GM23338 (cell line): ENCODE measurements at regions not wholly inside any gene's neighbourhood (a gene's known extent, or its start where the extent isn't known, plus 50 kb on each side); places are given as distances from the start of the nearest gene placed in this dataset.

Source experiments
- ATAC-seq: fragments of 200-7000 bp; cut with Tn5 transposase; 3 replicates; pipeline ENCODE4 v1.9.1; 2020
- DNase-seq: peaks from one replicate; pipeline ENCODE4 v3.0.0-alpha.2; 2015; ENCODE audit warnings: low spot score
- H2AFZ ChIP-seq: fragments of 200-600 bp; sonication (generic); 2 replicates; pipeline ENCODE4 v1.8.0; 2016; ENCODE audit warnings: antibody characterized with exemption, mild to moderate bottlenecking, moderate library complexity
- H3F3A ChIP-seq: fragments of 200-600 bp; sonication (generic); replicated peaks from 2 replicates; pipeline ENCODE4 v1.8.0; 2017; ENCODE audit warnings: antibody characterized with exemption, mixed run types, low read depth
- H3K27ac ChIP-seq: fragments of 200-600 bp; sonication (generic); 2 replicates; pipeline ENCODE4 v1.6.1; 2016; ENCODE audit warnings: low read depth
- H3K27me3 ChIP-seq: fragments of 200-600 bp; sonication (generic); 2 replicates; pipeline ENCODE4 v1.8.0; 2016; ENCODE audit warnings: mild to moderate bottlenecking, mixed run types, moderate library complexity; ENCODE audit not compliant: insufficient read depth
- H3K36me3 ChIP-seq: fragments of 200-600 bp; sonication (generic); 2 replicates; pipeline ENCODE4 v1.8.0; 2016; ENCODE audit warnings: mild to moderate bottlenecking; ENCODE audit not compliant: insufficient read depth
- H3K4me1 ChIP-seq: fragments of 200-600 bp; sonication (generic); 2 replicates; pipeline ENCODE4 v1.8.0; 2016; ENCODE audit warnings: mild to moderate bottlenecking, moderate library complexity; ENCODE audit not compliant: insufficient read depth
- H3K4me2 ChIP-seq: fragments of 200-600 bp; sonication (generic); 2 replicates; pipeline ENCODE4 v1.7.1; 2017; ENCODE audit warnings: mixed run types
- H3K4me3 ChIP-seq: fragments of 200-600 bp; sonication (generic); 2 replicates; pipeline ENCODE4 v1.6.1; 2016; ENCODE audit warnings: mixed run types
- H3K79me2 ChIP-seq: fragments of 200-600 bp; sonication (generic); replicated peaks from 2 replicates; pipeline ENCODE4 v1.8.0; 2017; ENCODE audit warnings: mild to moderate bottlenecking; ENCODE audit not compliant: insufficient read depth
- H3K9me2 ChIP-seq: fragments of 200-600 bp; sonication (generic); 2 replicates; pipeline ENCODE4 v1.8.0; 2017; ENCODE audit not compliant: insufficient read depth
- H4K20me1 ChIP-seq: fragments of 200-600 bp; sonication (generic); replicated peaks from 2 replicates; pipeline ENCODE4 v1.8.0; 2017; ENCODE audit warnings: mild to moderate bottlenecking; ENCODE audit not compliant: insufficient read depth
- H3K27ac Mint-ChIP-seq: 2 replicates; pipeline ENCODE4 v1.8.0; 2020; ENCODE audit warnings: inconsistent platforms, mild to moderate bottlenecking, moderate library complexity, mixed read lengths
- H3K27me3 Mint-ChIP-seq: 3 replicates; pipeline ENCODE4 v1.8.0; 2022; ENCODE audit warnings: low read depth, mild to moderate bottlenecking, moderate library complexity, mixed read lengths, inconsistent platforms; ENCODE audit not compliant: insufficient read depth, poor library complexity
- H3K36me3 Mint-ChIP-seq: 3 replicates; pipeline ENCODE4 v1.8.0; 2021; ENCODE audit warnings: low read depth, mild to moderate bottlenecking, inconsistent platforms, moderate library complexity, mixed read lengths
- H3K4me1 Mint-ChIP-seq: 3 replicates; pipeline ENCODE4 v1.8.0; 2020; ENCODE audit warnings: mild to moderate bottlenecking, inconsistent platforms, mixed read lengths
- H3K4me3 Mint-ChIP-seq: 3 replicates; pipeline ENCODE4 v1.8.0; 2021; ENCODE audit warnings: moderate library complexity, mild to moderate bottlenecking, inconsistent platforms, mixed read lengths
- H3K9me3 Mint-ChIP-seq: 3 replicates; pipeline ENCODE4 v1.8.0; 2020; ENCODE audit warnings: moderate library complexity, mild to moderate bottlenecking, inconsistent platforms, mixed read lengths
- CREB1 ChIP-seq: fragments of 250-450 bp; sonication (Bioruptor Pico); IDR thresholded peaks from 2 replicates; pipeline ENCODE4 v1.5.0; 2020; ENCODE audit warnings: low read depth, mild to moderate bottlenecking, moderate library complexity
- EZH2 ChIP-seq: fragments of 200-600 bp; sonication (generic); IDR thresholded peaks from one replicate; pipeline ENCODE4 v1.8.0; 2017; ENCODE audit warnings: antibody characterized with exemption, mild to moderate bottlenecking, low read depth; ENCODE audit not compliant: unreplicated experiment
- EZH2phosphoT487 ChIP-seq: fragments of 200-600 bp; sonication (generic); IDR thresholded peaks from one replicate; pipeline ENCODE4 v1.8.1; 2018; ENCODE audit warnings: antibody characterized with exemption; ENCODE audit not compliant: unreplicated experiment
- JUNB ChIP-seq: IDR thresholded peaks from one replicate; pipeline ENCODE4 v1.6.1; 2016; ENCODE audit warnings: antibody characterized with exemption; ENCODE audit not compliant: unreplicated experiment
- NANOG ChIP-seq: IDR thresholded peaks from 2 replicates; pipeline ENCODE4 v1.6.1; 2016; ENCODE audit warnings: antibody characterized with exemption, borderline replicate concordance
- STAT1 ChIP-seq: IDR thresholded peaks from one replicate; pipeline ENCODE4 v1.6.1; 2016; ENCODE audit warnings: antibody characterized with exemption; ENCODE audit not compliant: unreplicated experiment
- ZNF114 ChIP-seq: fragments of 250-450 bp; sonication (Bioruptor Pico); IDR thresholded peaks from 2 replicates; pipeline ENCODE4 v1.5.0; 2020; ENCODE audit warnings: mild to moderate bottlenecking, moderate library complexity
- ZNF331 ChIP-seq: fragments of 250-450 bp; sonication (Bioruptor Pico); IDR thresholded peaks from 2 replicates; pipeline ENCODE4 v1.5.0; 2020; ENCODE audit warnings: low read depth, mild to moderate bottlenecking, moderate library complexity
- TF ChIP-seq, protein P1 (sequence below): IDR thresholded peaks from 2 replicates; pipeline ENCODE4 v1.6.1; 2016; ENCODE audit warnings: antibody characterized with exemption
- TF ChIP-seq, protein P2 (sequence below), 2 experiments: fragments of 200-600 bp in 1 of 2; sonication (generic) in 1 of 2; conservative IDR thresholded peaks; 2 replicates each; pipeline versions ENCODE4 v1.5.1 to v1.6.1; 2016 to 2017; ENCODE audit warnings: antibody characterized with exemption in 2 of 2, low read depth in 2 of 2, mild to moderate bottlenecking in 2 of 2, moderate library complexity in 1 of 2
- TF ChIP-seq, protein P3 (sequence below): fragments of 250-450 bp; sonication (Bioruptor Pico); IDR thresholded peaks from 2 replicates; pipeline ENCODE4 v1.5.0; 2020; ENCODE audit warnings: mild to moderate bottlenecking, moderate library complexity

DNA sequence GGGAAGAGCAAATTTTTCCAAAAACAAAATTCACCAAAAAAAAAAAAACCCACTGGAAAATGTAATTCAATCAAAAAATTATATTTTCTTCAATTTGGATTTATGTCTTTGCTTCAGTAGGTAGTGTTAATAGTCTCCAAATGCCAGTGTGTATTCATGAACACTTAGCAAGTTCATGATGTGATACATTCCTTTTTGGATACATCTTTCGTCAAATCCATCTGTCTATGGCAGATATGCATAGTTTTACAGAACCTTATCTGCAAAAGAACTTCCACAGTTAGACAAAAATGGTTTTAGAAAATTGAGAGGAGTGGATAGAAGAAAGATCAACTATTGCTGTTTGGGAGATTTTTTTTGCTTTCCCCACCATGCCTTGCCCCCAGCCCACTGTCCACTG lies 214.6 kb downstream of the DEPDC1B start:
- H3K27ac Mint-ChIP-seq: no peak overlapping the region

More for the DNA sequence above, 214.6 kb downstream of the DEPDC1B start:
- Mint-ChIP-seq H3K4me1 (no peaks in the 10 kb centered on the region), H3K27me3 (no peaks in the 10 kb centered on the region), H3K4me3 (no peak overlapping the region), H3K36me3 (no peaks in the 10 kb centered on the region), H3K9me3 (no peaks in the 10 kb centered on the region)
- Histone ChIP-seq H3K27me3 (no peaks in the 10 kb centered on the region), H3K36me3 (no peaks in the 10 kb centered on the region), H2AFZ (no peak overlapping the region), H3K4me2 (no peak overlapping the region), H3K79me2 (no peaks in the 10 kb centered on the region), H3K9me2 (no peaks in the 10 kb centered on the region), H3K27ac (no peak overlapping the region), H3K4me1 (no peaks in the 10 kb centered on the region), H3K4me3 (no peak overlapping the region), H4K20me1 (no peaks in the 10 kb centered on the region), H3F3A (no peaks in the 10 kb centered on the region)
- DNase-seq (no peak), ATAC-seq (no peak)
- TF ChIP-seq EZH2 (no peak), JUNB (no peak), ZNF331 (CRISPR knock-in tag) (no peak), EZH2phosphoT487 (no peak), ZNF114 (no peak), CREB1 (CRISPR knock-in tag) (no peak), NANOG (no peak), STAT1 (no peak)
- TF ChIP-seq, protein P1, sequence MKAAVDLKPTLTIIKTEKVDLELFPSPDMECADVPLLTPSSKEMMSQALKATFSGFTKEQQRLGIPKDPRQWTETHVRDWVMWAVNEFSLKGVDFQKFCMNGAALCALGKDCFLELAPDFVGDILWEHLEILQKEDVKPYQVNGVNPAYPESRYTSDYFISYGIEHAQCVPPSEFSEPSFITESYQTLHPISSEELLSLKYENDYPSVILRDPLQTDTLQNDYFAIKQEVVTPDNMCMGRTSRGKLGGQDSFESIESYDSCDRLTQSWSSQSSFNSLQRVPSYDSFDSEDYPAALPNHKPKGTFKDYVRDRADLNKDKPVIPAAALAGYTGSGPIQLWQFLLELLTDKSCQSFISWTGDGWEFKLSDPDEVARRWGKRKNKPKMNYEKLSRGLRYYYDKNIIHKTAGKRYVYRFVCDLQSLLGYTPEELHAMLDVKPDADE: no peak
- TF ChIP-seq, protein P2, sequence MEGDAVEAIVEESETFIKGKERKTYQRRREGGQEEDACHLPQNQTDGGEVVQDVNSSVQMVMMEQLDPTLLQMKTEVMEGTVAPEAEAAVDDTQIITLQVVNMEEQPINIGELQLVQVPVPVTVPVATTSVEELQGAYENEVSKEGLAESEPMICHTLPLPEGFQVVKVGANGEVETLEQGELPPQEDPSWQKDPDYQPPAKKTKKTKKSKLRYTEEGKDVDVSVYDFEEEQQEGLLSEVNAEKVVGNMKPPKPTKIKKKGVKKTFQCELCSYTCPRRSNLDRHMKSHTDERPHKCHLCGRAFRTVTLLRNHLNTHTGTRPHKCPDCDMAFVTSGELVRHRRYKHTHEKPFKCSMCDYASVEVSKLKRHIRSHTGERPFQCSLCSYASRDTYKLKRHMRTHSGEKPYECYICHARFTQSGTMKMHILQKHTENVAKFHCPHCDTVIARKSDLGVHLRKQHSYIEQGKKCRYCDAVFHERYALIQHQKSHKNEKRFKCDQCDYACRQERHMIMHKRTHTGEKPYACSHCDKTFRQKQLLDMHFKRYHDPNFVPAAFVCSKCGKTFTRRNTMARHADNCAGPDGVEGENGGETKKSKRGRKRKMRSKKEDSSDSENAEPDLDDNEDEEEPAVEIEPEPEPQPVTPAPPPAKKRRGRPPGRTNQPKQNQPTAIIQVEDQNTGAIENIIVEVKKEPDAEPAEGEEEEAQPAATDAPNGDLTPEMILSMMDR (conservative IDR thresholded peaks at IDR 0.05; ENCODE audit: low read depth in 2 of 2): no peak
- TF ChIP-seq, protein P3, sequence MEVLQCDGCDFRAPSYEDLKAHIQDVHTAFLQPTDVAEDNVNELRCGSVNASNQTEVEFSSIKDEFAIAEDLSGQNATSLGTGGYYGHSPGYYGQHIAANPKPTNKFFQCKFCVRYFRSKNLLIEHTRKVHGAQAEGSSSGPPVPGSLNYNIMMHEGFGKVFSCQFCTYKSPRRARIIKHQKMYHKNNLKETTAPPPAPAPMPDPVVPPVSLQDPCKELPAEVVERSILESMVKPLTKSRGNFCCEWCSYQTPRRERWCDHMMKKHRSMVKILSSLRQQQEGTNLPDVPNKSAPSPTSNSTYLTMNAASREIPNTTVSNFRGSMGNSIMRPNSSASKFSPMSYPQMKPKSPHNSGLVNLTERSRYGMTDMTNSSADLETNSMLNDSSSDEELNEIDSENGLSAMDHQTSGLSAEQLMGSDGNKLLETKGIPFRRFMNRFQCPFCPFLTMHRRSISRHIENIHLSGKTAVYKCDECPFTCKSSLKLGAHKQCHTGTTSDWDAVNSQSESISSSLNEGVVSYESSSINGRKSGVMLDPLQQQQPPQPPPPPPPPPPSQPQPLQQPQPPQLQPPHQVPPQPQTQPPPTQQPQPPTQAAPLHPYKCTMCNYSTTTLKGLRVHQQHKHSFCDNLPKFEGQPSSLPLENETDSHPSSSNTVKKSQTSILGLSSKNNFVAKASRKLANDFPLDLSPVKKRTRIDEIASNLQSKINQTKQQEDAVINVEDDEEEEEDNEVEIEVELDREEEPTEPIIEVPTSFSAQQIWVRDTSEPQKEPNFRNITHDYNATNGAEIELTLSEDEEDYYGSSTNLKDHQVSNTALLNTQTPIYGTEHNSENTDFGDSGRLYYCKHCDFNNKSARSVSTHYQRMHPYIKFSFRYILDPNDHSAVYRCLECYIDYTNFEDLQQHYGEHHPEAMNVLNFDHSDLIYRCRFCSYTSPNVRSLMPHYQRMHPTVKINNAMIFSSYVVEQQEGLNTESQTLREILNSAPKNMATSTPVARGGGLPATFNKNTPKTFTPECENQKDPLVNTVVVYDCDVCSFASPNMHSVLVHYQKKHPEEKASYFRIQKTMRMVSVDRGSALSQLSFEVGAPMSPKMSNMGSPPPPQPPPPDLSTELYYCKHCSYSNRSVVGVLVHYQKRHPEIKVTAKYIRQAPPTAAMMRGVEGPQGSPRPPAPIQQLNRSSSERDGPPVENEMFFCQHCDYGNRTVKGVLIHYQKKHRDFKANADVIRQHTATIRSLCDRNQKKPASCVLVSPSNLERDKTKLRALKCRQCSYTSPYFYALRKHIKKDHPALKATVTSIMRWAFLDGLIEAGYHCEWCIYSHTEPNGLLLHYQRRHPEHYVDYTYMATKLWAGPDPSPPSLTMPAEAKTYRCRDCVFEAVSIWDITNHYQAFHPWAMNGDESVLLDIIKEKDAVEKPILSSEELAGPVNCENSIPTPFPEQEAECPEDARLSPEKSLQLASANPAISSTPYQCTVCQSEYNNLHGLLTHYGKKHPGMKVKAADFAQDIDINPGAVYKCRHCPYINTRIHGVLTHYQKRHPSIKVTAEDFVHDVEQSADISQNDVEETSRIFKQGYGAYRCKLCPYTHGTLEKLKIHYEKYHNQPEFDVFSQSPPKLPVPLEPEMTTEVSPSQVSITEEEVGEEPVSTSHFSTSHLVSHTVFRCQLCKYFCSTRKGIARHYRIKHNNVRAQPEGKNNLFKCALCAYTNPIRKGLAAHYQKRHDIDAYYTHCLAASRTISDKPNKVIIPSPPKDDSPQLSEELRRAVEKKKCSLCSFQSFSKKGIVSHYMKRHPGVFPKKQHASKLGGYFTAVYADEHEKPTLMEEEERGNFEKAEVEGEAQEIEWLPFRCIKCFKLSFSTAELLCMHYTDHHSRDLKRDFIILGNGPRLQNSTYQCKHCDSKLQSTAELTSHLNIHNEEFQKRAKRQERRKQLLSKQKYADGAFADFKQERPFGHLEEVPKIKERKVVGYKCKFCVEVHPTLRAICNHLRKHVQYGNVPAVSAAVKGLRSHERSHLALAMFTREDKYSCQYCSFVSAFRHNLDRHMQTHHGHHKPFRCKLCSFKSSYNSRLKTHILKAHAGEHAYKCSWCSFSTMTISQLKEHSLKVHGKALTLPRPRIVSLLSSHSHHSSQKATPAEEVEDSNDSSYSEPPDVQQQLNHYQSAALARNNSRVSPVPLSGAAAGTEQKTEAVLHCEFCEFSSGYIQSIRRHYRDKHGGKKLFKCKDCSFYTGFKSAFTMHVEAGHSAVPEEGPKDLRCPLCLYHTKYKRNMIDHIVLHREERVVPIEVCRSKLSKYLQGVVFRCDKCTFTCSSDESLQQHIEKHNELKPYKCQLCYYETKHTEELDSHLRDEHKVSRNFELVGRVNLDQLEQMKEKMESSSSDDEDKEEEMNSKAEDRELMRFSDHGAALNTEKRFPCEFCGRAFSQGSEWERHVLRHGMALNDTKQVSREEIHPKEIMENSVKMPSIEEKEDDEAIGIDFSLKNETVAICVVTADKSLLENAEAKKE (CRISPR knock-in tag): no peak
